GM12864 (cell line): ENCODE measurements at regions not wholly inside any gene's neighbourhood (a gene's known extent, or its start where the extent isn't known, plus 50 kb on each side); places are given as distances from the start of the nearest gene placed in this dataset.
A peak's percentile ranks its signal among the peaks of the same experiment; 100 is the strongest.

Source experiments
- DNase-seq: peaks from one replicate; pipeline ENCODE4 v3.0.0-alpha.2; 2011; ENCODE audit warnings: low read depth
- H3K4me3 ChIP-seq: 2 replicates; pipeline ENCODE4 v1.5.1; 2011; ENCODE audit warnings: mild to moderate bottlenecking, low read depth, low read length, control low read depth
- TF ChIP-seq, protein P1 (sequence below): IDR thresholded peaks from 2 replicates; pipeline ENCODE4 v1.5.1; 2011; ENCODE audit warnings: low read depth, mild to moderate bottlenecking, moderate library complexity, low read length, control low read depth, inconsistent platforms; ENCODE audit errors: missing control alignments

DNA sequence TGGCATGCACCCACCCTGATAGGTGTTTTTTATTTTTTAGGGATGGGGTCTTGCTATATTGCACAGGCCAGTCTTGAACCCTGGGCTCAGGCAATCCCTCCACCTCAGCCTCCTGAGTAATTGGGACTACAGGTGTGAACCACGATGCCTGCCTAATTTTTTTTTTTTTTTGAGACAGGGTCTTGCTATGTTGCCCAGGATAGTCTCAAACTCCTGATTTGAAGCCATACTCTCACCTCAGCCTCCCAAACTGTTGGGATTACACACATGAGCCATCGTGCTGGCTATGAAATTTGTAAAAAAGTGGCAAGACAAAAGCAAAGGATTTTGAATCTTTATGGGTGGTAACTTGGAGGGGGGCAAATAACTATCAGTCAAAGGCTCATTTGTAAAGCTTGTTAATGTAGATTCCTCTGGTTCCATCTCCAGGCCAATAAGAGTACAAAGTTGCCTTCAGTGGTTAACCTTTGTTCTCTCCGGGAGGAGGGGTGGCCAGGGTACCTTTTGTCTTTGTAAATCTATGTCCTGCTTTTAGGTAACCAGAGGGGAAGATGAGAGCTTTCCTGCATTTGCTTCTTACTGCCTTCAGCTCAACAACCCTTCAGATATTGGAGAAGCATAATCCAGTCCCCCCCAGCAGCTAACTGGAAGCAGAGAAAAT lies 372.0 kb upstream of the JARID2 start:
- TF ChIP-seq, protein P1, sequence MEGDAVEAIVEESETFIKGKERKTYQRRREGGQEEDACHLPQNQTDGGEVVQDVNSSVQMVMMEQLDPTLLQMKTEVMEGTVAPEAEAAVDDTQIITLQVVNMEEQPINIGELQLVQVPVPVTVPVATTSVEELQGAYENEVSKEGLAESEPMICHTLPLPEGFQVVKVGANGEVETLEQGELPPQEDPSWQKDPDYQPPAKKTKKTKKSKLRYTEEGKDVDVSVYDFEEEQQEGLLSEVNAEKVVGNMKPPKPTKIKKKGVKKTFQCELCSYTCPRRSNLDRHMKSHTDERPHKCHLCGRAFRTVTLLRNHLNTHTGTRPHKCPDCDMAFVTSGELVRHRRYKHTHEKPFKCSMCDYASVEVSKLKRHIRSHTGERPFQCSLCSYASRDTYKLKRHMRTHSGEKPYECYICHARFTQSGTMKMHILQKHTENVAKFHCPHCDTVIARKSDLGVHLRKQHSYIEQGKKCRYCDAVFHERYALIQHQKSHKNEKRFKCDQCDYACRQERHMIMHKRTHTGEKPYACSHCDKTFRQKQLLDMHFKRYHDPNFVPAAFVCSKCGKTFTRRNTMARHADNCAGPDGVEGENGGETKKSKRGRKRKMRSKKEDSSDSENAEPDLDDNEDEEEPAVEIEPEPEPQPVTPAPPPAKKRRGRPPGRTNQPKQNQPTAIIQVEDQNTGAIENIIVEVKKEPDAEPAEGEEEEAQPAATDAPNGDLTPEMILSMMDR, result no peak
- no peak for DNase-seq
- H3K4me3 ChIP-seq, result no peak overlapping the region

DNA sequence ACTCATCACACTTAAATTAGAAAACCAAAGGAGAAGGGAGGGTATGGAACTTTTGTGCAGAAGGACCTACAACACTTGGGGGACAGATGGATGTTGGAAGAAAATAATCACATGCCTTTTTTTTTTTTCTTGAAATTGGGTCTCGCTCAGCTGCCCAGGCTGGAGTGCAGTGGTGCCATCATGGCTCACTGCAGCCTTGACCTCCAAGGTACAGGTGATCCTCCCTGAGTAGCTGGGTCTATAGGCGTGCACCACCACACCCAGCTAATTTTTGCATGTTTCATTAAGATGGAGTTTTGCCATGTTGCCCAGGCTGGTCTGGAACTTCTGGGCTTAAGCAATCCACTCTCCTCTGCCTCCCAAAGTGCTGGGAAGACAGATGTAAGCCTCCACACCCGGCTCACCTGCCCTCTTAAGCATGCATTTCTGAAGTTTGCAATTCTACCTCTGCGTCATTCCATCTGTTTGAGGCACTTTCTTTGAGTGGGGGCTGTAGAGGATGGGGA lies 370.8 kb upstream of the JARID2 start:
- no peak overlapping the region for H3K4me3 ChIP-seq
- TF ChIP-seq, protein P1, result no peak
- no peak for DNase-seq

DNA sequence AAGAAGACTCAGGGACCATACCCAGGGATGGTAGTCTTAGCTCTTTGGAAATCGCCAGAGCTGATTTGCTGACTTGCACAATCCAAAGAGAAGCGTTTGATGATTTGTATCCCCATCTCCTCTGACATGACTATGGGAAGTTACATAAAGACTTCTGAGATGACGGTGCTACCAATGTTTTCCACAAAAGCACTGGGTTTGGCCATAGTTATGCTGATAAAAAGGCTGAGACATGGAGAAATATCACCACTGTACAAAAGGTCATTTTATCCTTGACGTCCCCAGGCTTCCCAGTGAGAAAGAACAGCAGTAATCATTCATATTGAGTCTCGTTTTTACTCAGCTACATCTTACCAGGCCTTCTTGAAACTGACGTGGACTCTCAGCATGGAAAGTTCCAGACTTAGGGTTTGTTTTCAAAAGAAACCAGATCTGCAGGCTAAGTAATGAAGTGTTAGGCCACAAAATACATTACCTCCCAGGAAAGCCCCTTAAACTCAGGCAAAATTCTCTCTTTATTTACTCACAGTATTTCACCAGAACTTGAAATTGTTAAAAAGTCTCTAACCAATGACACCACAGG lies 370.3 kb upstream of the JARID2 start:
- no peak overlapping the region for H3K4me3 ChIP-seq
- TF ChIP-seq, protein P1, result no peak
- DNase-seq, result peak; percentile 74

DNA sequence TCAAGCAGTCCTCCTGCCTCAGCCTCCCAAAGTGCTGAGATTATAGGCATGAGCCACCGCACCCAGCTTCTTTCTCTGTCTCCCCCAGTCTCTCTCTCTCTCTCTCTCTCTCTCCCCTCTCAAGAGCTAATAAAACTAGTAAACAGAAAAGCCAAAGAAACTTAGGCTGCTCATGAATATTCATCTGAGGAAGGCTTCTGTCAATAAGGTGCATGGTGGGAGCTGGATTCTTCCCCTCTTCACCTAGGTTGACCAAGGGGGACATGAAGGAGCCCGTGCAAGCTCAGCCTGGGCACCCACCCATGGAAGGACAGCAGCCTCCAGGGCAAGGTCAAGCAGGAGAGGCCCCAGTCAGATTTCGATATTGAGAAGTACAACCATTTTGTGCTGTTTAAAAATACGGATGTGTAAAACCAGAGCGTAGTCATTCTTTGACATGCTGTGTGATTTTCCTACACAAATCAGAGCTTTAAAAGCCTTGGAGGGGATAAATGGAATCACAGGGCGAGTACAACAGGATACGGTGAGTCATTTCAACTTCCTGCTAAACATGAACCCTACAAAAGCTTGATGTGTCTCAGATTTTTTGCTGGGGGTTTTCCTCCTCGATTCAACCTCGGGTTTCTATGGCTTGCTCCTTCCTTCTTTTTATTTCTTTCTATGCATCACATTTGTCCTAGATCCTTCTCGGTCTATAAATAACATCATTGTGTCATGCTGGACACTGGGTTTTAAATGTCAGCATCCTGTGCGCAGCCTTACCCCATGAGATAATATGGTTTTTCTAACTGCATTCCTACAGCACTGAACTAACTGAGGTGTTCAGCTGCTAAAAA lies 368.9 kb upstream of the JARID2 start:
- no peak overlapping the region for H3K4me3 ChIP-seq
- DNase-seq, result peak; percentile 80
- TF ChIP-seq, protein P1, result no peak

DNA sequence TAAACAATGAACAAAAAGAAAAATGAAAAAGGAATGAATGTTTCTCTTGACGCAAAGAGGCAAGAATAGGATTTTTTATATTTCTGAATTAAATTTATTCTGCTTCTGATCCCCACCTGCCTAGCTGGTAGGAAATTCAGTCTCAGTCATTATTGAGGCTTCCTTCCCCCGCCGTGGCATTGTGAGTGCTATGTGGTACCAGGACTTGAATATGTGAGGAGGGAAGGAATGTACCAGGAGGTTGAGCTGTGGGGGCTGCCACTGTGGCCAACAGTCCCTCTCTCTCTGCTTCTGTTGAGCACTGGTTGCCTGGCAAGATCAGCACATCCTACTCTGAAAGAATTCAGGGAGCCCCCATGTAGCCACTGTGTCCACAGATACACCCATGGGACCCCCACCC lies 368.1 kb upstream of the JARID2 start:
- TF ChIP-seq, protein P1, result no peak
- no peak overlapping the region for H3K4me3 ChIP-seq
- DNase-seq, result no peak

DNA sequence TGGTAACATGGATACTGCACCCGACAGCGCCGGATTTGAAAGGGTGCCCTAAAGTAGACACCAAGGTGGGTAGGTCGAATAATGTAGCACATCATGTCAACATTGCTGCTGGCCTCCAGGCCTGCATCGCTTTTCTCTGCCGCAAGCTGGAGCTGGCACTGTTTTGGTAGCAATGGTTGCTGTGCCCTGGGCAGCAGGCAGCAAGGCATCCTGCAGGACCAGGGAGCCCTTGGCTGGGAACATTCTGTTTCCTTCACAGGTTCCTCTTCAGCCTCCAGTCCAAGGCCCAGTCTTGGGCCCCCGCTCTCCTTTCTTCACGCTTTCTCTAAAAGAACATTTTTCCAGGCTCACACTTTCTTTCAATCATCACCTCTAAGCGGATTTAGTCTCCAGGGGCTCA lies 365.8 kb upstream of the JARID2 start:
- no peak for DNase-seq
- H3K4me3 ChIP-seq, result no peak overlapping the region
- TF ChIP-seq, protein P1, result no peak
